HG02981 (cell line): ENCODE measurements at regions not wholly inside any gene's neighbourhood (a gene's known extent, or its start where the extent isn't known, plus 50 kb on each side); places are given as distances from the start of the nearest gene placed in this dataset.

Experiments
- ATAC-seq: cut with Tn5 transposase; IDR thresholded peaks from one replicate; pipeline ENCODE4 v1.9.1; 2021; ENCODE audit warnings: mild to moderate bottlenecking, moderate library complexity; ENCODE audit not compliant: unreplicated experiment

GRCh38 chr9:88811511-88811910, 179.8 kb upstream of the S1PR3 start:
- ATAC-seq, result no peak

DNA sequence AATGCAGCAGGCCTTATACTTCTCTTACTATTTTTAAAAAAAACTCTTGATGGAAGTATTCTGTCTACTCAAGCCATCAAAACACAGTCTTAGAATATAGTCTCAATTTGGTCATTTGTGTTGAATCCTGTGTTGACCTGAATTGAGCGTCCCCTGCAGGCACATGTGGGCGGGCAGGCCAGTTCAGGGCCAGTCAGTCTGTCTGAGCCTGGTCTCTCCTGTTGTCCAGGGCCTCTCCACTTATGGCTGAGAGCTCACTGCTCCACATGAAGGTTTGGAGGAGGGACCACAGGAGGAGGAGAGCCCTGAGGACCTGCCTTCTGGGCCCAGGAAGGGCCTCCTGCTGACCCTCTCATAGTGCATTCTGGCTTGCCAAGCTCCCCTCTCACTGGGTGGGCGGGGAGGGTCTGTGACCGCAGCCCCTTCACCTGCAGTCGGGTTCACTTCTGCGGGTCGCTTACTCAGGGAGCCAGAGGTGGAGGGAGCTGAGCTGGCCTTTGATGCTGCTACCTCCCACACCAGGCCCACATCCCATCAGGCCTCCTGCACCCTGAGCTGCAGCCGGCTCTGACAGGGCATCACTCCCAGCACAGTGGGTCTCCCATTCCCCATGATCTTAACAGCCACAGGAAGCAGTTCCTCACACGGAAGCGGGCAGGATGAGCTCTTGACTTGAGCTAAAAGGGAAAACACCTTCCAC, 178.2 kb upstream of the S1PR3 start:
- no peak for ATAC-seq

DNA sequence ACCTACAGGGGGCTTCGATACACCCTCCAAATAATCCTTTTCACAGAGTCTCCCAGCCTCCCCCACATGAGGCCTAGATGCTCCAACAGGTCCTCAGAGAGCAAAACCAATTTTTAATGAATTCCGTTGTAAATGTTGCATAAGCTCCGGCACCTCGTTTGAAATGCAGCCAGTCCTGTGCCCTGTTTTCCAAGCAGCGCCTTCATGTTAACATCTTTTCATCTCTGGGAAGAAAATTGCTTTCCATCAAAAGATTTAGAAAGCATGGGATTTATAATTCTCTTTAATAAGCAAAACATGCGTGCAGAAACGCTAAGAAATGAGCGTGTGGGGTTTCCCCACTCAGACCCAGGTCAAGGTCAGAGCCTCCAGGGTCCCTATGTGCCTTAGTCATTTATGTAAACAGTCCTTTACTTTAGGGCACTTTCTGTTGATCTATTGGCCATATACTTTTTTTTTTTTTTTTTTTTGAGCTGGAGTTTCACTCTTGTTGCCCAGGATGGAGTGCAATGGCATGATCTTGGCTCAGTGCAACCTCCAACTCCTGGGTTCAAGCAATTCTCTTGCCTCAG, 177.5 kb upstream of the S1PR3 start:
- ATAC-seq, result no peak

DNA sequence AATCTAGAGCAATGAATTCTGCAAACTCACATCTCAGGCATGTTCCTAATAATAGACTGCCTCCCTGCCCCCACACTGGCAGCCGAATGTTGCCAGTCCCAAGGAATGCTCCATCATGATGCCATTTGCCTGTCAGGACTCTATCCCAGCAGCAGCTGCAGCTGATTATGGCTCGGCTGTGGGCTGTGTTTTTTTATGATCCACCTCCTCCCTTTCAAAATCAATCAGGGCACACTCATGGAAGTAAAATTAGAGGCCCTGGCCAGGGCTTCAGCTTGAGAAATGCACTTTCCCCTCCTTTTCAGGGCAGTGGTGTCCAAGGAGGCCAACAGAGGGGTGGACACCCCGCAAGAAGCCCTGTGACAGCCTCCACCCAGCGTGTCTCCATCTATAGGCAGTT, 176.7 kb upstream of the S1PR3 start:
- ATAC-seq, result no peak

- no peak for ATAC-seq
Measured at GRCh38 chr9:88816141-88816540, 175.1 kb upstream of the S1PR3 start.

- no peak for ATAC-seq
Measured at GRCh38 chr9:88816591-88816990, 174.7 kb upstream of the S1PR3 start.

- ATAC-seq, result no peak
Measured at GRCh38 chr9:88817628-88818027, 173.6 kb upstream of the S1PR3 start.

DNA sequence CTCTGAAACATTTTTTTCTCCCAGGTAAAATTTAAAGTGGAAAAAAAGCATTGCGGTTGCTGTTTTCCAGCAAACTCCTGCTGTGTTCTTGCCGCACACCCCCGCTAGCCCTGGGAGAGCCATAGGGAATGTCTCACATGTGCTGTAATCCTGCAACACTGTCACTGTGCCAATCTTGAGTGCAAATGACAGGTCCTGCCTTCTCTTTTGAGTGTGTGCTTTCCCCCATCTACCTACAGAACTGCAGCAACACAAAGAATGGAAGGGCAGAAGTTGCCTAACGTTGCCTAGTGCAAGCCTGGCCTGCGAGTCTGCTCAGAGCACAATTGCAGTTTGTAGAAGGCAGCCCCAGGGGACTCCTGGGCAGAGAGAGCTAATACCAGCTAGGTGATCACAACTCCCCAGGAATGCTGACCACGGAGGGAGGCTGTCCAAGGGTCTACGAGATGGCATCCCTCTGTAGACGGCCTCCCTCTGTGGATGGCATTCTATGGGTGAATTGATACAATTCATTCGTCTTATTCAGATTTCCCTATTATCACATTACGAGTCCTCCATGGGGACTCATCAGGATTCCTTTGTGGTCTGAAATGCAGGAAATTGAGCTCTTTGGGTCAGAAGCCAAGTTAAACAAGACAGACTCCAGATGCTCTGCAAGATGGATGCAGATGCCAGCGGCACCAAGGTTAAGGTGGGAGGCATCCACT, 172.6 kb upstream of the S1PR3 start:
- ATAC-seq, result no peak

GRCh38 chr9:88819476-88819875, 171.8 kb upstream of the S1PR3 start:
- no peak for ATAC-seq

DNA sequence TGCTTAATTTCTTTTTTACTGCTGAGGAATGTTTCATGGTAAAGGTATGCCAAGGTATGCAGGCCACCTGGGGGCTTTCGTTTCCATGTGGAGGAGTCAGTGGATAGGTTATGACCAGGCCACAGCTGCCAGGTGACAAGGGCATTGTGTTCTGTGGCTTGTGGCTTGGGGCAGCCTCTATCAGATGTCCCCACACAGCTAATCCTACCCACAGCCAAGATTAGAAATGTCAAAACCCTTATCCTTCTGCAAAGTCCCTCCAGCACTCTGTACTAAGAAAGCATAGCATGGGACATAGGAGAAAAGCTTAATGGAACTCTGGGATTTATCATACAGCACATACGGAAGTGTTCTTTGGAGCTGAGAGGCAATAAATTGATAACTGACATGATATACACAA, 171.2 kb upstream of the S1PR3 start:
- ATAC-seq, result no peak

- ATAC-seq, result no peak
Measured at GRCh38 chr9:88821033-88821745, 170.1 kb upstream of the S1PR3 start.

- no peak for ATAC-seq
Measured at GRCh38 chr9:88821746-88822106, 169.5 kb upstream of the S1PR3 start.

DNA sequence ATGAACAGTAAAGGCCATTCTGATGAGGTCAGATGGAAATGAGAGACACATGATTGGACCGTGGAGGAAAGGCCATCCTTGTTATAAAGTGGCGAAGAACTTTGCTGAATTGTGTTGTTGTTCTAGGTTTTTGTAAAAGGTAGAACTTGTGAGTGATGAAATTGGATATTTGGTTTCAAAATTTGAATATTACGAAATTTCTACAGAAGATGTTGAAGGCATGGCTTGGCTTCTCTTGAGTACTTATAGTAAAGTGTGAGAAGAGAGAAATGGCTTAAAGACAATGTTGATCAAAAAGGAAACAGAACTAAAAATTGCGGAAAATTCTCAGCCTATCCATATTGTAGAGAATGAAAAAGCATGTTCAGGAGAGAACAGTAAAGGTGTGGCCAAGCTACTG, 166.6 kb upstream of the S1PR3 start:
- ATAC-seq, result no peak

DNA sequence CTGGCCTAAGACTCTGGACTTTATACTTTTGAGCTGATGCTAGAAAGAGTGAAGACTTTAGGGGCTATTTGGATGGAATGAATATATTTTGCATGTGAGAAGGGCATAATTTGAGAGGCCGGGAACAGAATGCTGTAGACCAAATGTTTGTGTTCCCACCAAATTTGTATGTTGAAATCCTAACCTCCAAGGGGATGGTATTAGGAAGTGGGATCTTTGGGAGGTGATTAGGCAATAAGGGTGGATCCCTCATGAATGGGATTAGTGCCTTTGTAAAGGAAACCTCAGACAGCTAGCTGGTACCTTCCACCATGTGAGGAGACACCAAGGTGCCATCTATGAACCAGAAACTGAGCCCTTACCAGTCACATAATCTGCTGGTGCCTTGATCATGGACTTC, 165.1 kb upstream of the S1PR3 start:
- ATAC-seq, result no peak

DNA sequence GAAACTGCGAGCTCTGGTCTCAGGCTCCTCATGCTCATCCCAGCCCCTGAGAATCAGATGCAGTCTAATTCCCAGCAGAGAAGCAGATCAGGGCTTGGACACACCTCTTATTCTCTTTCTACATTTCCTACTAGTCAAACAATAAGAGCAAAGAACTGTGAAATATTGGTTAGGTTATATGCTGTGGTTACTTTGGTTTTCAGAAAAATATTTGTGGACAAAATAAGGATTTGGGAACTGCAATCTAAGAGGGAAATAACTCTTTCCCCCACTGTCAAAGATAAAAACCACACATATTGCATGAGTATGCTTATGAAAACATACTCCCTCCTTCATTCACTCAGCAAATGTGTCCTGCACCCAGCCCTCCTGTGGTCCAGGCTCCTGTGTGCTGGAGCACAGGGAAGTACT, 164.5 kb upstream of the S1PR3 start:
- no peak for ATAC-seq

DNA sequence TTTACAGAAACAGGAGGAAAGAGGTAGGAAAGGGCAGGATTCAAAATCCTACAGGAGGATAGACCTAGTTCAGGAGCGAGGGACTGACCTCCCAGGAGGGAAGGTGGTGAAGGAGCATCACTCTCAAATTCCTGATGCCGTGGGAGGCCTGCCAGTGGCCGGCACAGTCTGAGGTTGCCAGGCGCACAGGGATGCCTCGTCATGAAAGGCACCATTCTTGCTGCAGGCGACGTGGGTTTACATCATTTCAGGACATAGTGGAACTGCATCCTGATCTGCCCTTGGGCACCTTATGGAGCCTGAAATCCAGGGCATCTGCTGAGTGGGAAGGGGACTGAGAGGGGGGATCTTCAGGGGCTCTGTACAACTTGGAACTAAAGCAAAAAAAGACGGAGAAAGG, 163.2 kb upstream of the S1PR3 start:
- no peak for ATAC-seq

DNA sequence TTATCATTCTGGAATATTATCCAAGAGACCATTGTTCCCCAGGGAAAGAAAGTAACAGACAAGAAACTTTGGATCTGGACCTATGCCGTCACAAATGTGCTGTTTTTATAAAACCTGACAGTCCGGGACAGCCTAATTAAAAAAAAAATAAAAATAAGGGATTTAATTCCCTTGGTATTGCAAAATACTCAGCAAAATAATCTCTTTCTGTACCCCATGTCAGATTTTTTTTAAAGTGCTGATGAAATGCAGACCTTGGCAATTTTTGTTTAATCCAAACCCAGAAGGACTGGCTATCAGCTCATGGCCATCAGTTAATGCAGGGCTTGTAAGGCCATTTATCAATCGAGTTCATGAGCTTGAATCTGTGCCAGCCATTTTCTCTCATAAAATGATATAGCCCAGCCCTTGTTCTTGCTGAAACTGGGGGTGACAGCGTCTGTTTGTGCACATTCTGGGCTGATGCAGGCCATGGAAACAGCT, 162.7 kb upstream of the S1PR3 start:
- no peak for ATAC-seq

DNA sequence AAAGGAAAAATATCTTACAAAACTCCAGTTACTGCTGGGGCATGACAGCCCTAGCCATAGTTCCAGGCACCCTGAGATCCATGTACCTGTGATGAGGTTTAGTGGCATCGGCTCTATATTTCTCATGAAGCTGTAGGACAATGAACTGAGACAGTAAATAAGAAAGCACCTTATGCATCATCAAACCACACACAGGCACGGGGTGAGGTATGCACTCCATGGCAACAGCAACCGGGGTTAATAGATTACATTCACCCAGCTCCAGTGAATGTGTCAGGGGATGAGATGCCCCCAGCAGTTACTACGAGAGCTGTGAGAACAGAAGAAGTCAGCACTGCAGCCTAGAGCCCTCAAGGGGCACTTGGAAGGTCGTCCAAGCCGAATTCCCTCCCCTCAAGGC, 162.0 kb upstream of the S1PR3 start:
- ATAC-seq, result peak; percentile 89

GRCh38 chr9:88831713-88832407, 159.4 kb upstream of the S1PR3 start:
- ATAC-seq, result no peak

- no peak for ATAC-seq
Measured at GRCh38 chr9:88833946-88834345, 157.3 kb upstream of the S1PR3 start.

DNA sequence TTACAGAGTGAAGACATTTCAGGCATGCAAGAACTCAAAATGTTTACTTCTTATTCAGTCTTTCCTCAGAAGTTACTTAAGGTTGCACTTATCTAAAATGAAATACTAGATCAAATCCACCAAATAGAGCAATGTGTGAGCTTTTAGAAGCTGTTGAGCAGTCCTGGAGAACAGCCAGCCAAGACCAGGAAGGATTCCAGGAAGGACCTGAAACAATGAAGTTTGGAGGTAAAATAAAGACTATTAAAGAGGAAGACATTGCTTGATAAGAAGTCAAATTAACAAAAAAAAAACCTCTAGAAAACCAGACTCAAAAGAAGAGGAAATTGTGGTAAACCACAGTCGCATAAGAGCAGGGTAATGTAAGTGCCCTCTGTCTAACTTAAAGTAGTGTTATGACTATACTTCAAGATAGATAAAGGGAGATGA, 156.2 kb upstream of the S1PR3 start:
- peak; percentile 96 for ATAC-seq
